CD14-positive monocyte (primary cell): ENCODE measurements at regions not wholly inside any gene's neighbourhood (a gene's known extent, or its start where the extent isn't known, plus 50 kb on each side); places are given as distances from the start of the nearest gene placed in this dataset.

Experiments used
- DNase-seq, 3 donors: peaks; one replicate each; pipeline ENCODE4 v3.0.0-alpha.2; 2011 to 2022
- H2AFZ ChIP-seq: 2 replicates; pipeline ENCODE4 v1.6.0; 2012; ENCODE audit warnings: mild to moderate bottlenecking, low read depth, low read length, inconsistent platforms; ENCODE audit not compliant: insufficient read depth, poor library complexity, severe bottlenecking
- H3K27ac ChIP-seq, 2 donors: 1 replicate in 1 of 2; 2 replicates in 1 of 2; pipeline ENCODE4 v1.5.1; 2012 to 2013; ENCODE audit warnings: low read length in 2 of 2, control low read depth in 1 of 2, inconsistent platforms in 1 of 2, low read depth in 1 of 2, mild to moderate bottlenecking in 1 of 2
- H3K27me3 ChIP-seq, 2 donors: one replicate each; pipeline versions ENCODE4 v1.6.0 to v1.6.1; 2011 to 2013; ENCODE audit warnings: low read length in 2 of 2; ENCODE audit not compliant: control insufficient read depth in 2 of 2, insufficient read depth in 2 of 2
- H3K36me3 ChIP-seq, 2 donors: replicated peaks in 1 of 2; 1 replicate in 1 of 2; 2 replicates in 1 of 2; pipeline versions ENCODE4 v1.5.1 to v1.6.1; 2012 to 2013; ENCODE audit warnings: low read length in 2 of 2, control low read depth in 1 of 2, inconsistent platforms in 1 of 2, mild to moderate bottlenecking in 1 of 2; ENCODE audit not compliant: insufficient read depth in 2 of 2, control insufficient read depth in 1 of 2
- H3K4me1 ChIP-seq, 2 donors: 1 replicate in 1 of 2; 2 replicates in 1 of 2; pipeline versions ENCODE4 v1.5.1 to v1.6.1; 2012 to 2013; ENCODE audit warnings: low read length in 2 of 2, control low read depth in 1 of 2, inconsistent platforms in 1 of 2, mild to moderate bottlenecking in 1 of 2, moderate library complexity in 1 of 2; ENCODE audit not compliant: insufficient read depth in 2 of 2, control insufficient read depth in 1 of 2
- H3K4me2 ChIP-seq: replicated peaks from 2 replicates; pipeline ENCODE3; 2012; ENCODE audit warnings: low read length, moderate library complexity, mild to moderate bottlenecking; ENCODE audit not compliant: poor library complexity, severe bottlenecking; ENCODE audit errors: extremely low read depth
- H3K4me3 ChIP-seq, 3 experiments: fragments of 200-600 bp in 1 of 3; sonication (generic) in 1 of 3; replicated peaks in 1 of 3; 1 replicate in 2 of 3; 2 replicates in 1 of 3; pipeline ENCODE4 v1.5.1; 2011 to 2013; ENCODE audit warnings: low read length in 3 of 3, mild to moderate bottlenecking in 3 of 3, control low read depth in 2 of 3, low read depth in 2 of 3, inconsistent platforms in 1 of 3, moderate library complexity in 1 of 3
- H3K79me2 ChIP-seq: 2 replicates; pipeline ENCODE4 v1.6.0; 2012; ENCODE audit warnings: mild to moderate bottlenecking, control low read depth, inconsistent platforms, low read length, moderate library complexity; ENCODE audit not compliant: insufficient read depth
- H3K9ac ChIP-seq: 2 replicates; pipeline ENCODE4 v1.6.0; 2017; ENCODE audit warnings: low read length, mild to moderate bottlenecking; ENCODE audit not compliant: insufficient read depth, poor library complexity, severe bottlenecking
- H3K9me3 ChIP-seq, 2 donors: replicated peaks in 1 of 2; 1 replicate in 1 of 2; 2 replicates in 1 of 2; pipeline versions ENCODE4 v1.5.1 to v1.6.1; 2012 to 2013; ENCODE audit warnings: low read length in 2 of 2, control low read depth in 1 of 2; ENCODE audit not compliant: control insufficient read depth in 1 of 2, insufficient read depth in 1 of 2
- H4K20me1 ChIP-seq: 2 replicates; pipeline ENCODE4 v1.6.0; 2012; ENCODE audit warnings: mild to moderate bottlenecking, low read length, control low read depth, moderate library complexity; ENCODE audit not compliant: insufficient read depth
- H3K27ac Mint-ChIP-seq, 7 donors: one replicate each; pipeline ENCODE4 v1.8.0; 2020; ENCODE audit warnings: mild to moderate bottlenecking in 7 of 7, mixed read lengths in 7 of 7, moderate library complexity in 6 of 7, inconsistent platforms in 2 of 7
- H3K27me3 Mint-ChIP-seq, 3 donors: one replicate each; pipeline ENCODE4 v1.8.0; 2021 to 2022; ENCODE audit warnings: low read depth in 3 of 3, mild to moderate bottlenecking in 3 of 3, mixed read lengths in 3 of 3, moderate library complexity in 3 of 3, inconsistent platforms in 1 of 3
- H3K36me3 Mint-ChIP-seq, 2 donors: one replicate each; pipeline ENCODE4 v1.8.0; 2020; ENCODE audit warnings: mixed read lengths in 2 of 2, inconsistent platforms in 1 of 2, mild to moderate bottlenecking in 1 of 2
- H3K4me1 Mint-ChIP-seq: one replicate; pipeline ENCODE4 v1.8.0; 2020; ENCODE audit warnings: mild to moderate bottlenecking, mixed read lengths
- H3K4me3 Mint-ChIP-seq, 2 donors: one replicate each; pipeline ENCODE4 v1.8.0; 2020; ENCODE audit warnings: mild to moderate bottlenecking in 2 of 2, mixed read lengths in 2 of 2, moderate library complexity in 1 of 2
- H3K9me3 Mint-ChIP-seq, 7 donors: one replicate each; pipeline ENCODE4 v1.8.0; 2020 to 2022; ENCODE audit warnings: mixed read lengths in 7 of 7, mild to moderate bottlenecking in 6 of 7, moderate library complexity in 6 of 7, inconsistent platforms in 2 of 7
- CTCF ChIP-seq: fragments of 200-600 bp; IDR thresholded peaks from one replicate; pipeline ENCODE4 v1.8.0; 2022; ENCODE audit warnings: antibody characterized with exemption, mild to moderate bottlenecking
- WGBS: methylation state at CpG from one replicate; pipeline ENCODE4 v1.1.5; 2013; ENCODE audit warnings: missing lambda C conversion rate; ENCODE audit not compliant: insufficient coverage; 5-methylcytosine and 5-hydroxymethylcytosine counted together
- intact Hi-C, 2 donors: fragments of 100-400 bp; cut with micrococcal nuclease; formaldehyde crosslinking; loops; one replicate each; pipeline versions ENCODE4 v1.15.0 to v1.15.1; 2023

- Histone ChIP-seq H3K4me2 (no peak overlapping the region), H3K79me2 (no peaks in the 10 kb centered on the region), H3K4me1 (no peaks in the 10 kb centered on the region), H4K20me1 (no peaks in the 10 kb centered on the region), H2AFZ (no peak overlapping the region), H3K27me3 (no peaks in the 10 kb centered on the region), H3K9ac (no peak overlapping the region), H3K27ac (no peak overlapping the region), H3K4me3 (no peak overlapping the region), H3K9me3 (no peaks in the 10 kb centered on the region), H3K36me3 (no peaks in the 10 kb centered on the region)
- H3K27me3 Mint-ChIP-seq: no peaks in the 10 kb centered on the region
- no peak for TF ChIP-seq CTCF
- no peak overlapping the region for H3K4me3 Mint-ChIP-seq
- no peaks in the 10 kb centered on the region for H3K36me3 Mint-ChIP-seq
- no peak overlapping the region for H3K27ac Mint-ChIP-seq
- no peaks in the 10 kb centered on the region for H3K4me1 Mint-ChIP-seq
- WGBS: no CpG with 5 or more reads among the region's 1 CpG
- peaks cover 0 to 8% (median 0%) of the 10 kb centered on the region in 7 donors for H3K9me3 Mint-ChIP-seq
- intact Hi-C loops: no loop called here
- DNase-seq: no peak
Measured at GRCh38 chr2:156947261-156947660, 310.2 kb upstream of the GALNT5 start.

GRCh38 chr2:156955701-156956100, 301.8 kb upstream of the GALNT5 start:
- Histone ChIP-seq H3K36me3 (no peaks in the 10 kb centered on the region), H3K27ac (no peak overlapping the region), H3K79me2 (no peaks in the 10 kb centered on the region), H3K4me2 (no peak overlapping the region), H3K27me3 (no peaks in the 10 kb centered on the region), H3K4me1 (no peaks in the 10 kb centered on the region), H3K9me3 (peaks cover 26 to 31% of the 10 kb centered on the region in 2 donors), H2AFZ (no peak overlapping the region), H3K9ac (no peak overlapping the region), H4K20me1 (no peaks in the 10 kb centered on the region), H3K4me3 (no peak overlapping the region)
- H3K27me3 Mint-ChIP-seq: no peaks in the 10 kb centered on the region
- H3K9me3 Mint-ChIP-seq: peaks cover 4 to 17% (median 12%) of the 10 kb centered on the region in 7 donors
- TF ChIP-seq CTCF: no peak
- 100% methylated on average over 1 of the region's 1 CpG for WGBS
- H3K4me1 Mint-ChIP-seq: no peaks in the 10 kb centered on the region
- no peak overlapping the region for H3K4me3 Mint-ChIP-seq
- H3K36me3 Mint-ChIP-seq: no peaks in the 10 kb centered on the region
- no peak overlapping the region for H3K27ac Mint-ChIP-seq
- intact Hi-C loops: no loop called here
- no peak for DNase-seq
